Tibial nerve (tissue), 4 donors: ENCODE measurements at regions not wholly inside any gene's neighbourhood (a gene's known extent, or its start where the extent isn't known, plus 50 kb on each side); places are given as distances from the start of the nearest gene placed in this dataset.

Experiments used
- DNase-seq, 2 donors: peaks; one replicate each; pipeline ENCODE4 v3.0.0-alpha.2; 2019; ENCODE audit warnings: low spot score in 2 of 2
- H3K27ac ChIP-seq, 4 donors: fragments of 200-600 bp; sonication (generic) in 3 of 4; one replicate each; pipeline ENCODE4 v1.5.1; 2017 to 2019; ENCODE audit warnings: mild to moderate bottlenecking in 1 of 4
- H3K27me3 ChIP-seq, 2 donors: fragments of 200-600 bp; sonication (generic) in 1 of 2; one replicate each; pipeline versions ENCODE4 v1.5.1 to v1.6.0; 2017 to 2019
- H3K36me3 ChIP-seq, 3 donors: fragments of 200-600 bp; sonication (generic); one replicate each; pipeline ENCODE4 v1.5.1; 2018 to 2019
- H3K4me1 ChIP-seq, 4 donors: fragments of 200-600 bp; sonication (generic) in 3 of 4; one replicate each; pipeline ENCODE4 v1.5.1; 2017 to 2019
- H3K4me3 ChIP-seq, 4 donors: fragments of 200-600 bp; sonication (generic) in 3 of 4; one replicate each; pipeline ENCODE4 v1.5.1; 2017 to 2019; ENCODE audit warnings: mild to moderate bottlenecking in 1 of 4, moderate library complexity in 1 of 4
- H3K9me3 ChIP-seq, 4 donors: fragments of 200-600 bp; sonication (generic) in 3 of 4; one replicate each; pipeline ENCODE4 v1.5.1; 2017 to 2019
- CTCF ChIP-seq, 5 experiments: fragments of 200-600 bp in 3 of 5; fragments of 450-650 bp in 2 of 5; sonication (generic) in 3 of 5; IDR thresholded peaks; one replicate each; pipeline ENCODE4 v1.5.1; 2016 to 2019; ENCODE audit warnings: antibody characterized with exemption in 5 of 5, mild to moderate bottlenecking in 3 of 5, moderate library complexity in 2 of 5
- EP300 ChIP-seq, 2 donors: sonication (generic); formaldehyde crosslinking; IDR thresholded peaks; one replicate each; pipeline ENCODE4 v1.6.1; 2017; ENCODE audit warnings: antibody characterized with exemption in 2 of 2, mild to moderate bottlenecking in 1 of 2
- POLR2A ChIP-seq, 2 donors: fragments of 450-650 bp; IDR thresholded peaks; one replicate each; pipeline ENCODE4 v1.6.1; 2017; ENCODE audit warnings: antibody characterized with exemption in 2 of 2, mild to moderate bottlenecking in 2 of 2, moderate library complexity in 2 of 2
- WGBS, 2 donors: methylation state at CpG; one replicate each; pipeline ENCODE4 v1.1.5; 2018; 5-methylcytosine and 5-hydroxymethylcytosine counted together

GRCh38 chr13:111659842-111660241 lies 339.4 kb downstream of the TEX29 start:
- no peaks in the 10 kb centered on the region for H3K9me3 ChIP-seq
- peaks cover 0 to 35% (median 12%) of the 10 kb centered on the region in 4 donors for H3K4me1 ChIP-seq
- H3K27ac ChIP-seq = no peak overlapping the region
- TF ChIP-seq EP300 (IDR thresholded peaks at IDR 0.05) (no peak), POLR2A (IDR thresholded peaks at IDR 0.05) (no peak), CTCF (IDR thresholded peaks at IDR 0.05) (no peak)
- WGBS, 2 donors = 73 to 75% methylated on average over 7 of the region's 7 CpGs
- no peak for DNase-seq
- H3K27me3 ChIP-seq = no peaks in the 10 kb centered on the region
- no peaks in the 10 kb centered on the region for H3K36me3 ChIP-seq
- no peak overlapping the region for H3K4me3 ChIP-seq

- TF ChIP-seq POLR2A (IDR thresholded peaks at IDR 0.05) = no peak
- TF ChIP-seq CTCF (IDR thresholded peaks at IDR 0.05) = no peak
- no peak for TF ChIP-seq EP300 (IDR thresholded peaks at IDR 0.05)
- 89 to 90% methylated on average over 13 of the region's 13 CpGs for WGBS, 2 donors
- Histone ChIP-seq H3K9me3 (no peaks in the 10 kb centered on the region), H3K36me3 (no peaks in the 10 kb centered on the region), H3K27me3 (no peaks in the 10 kb centered on the region), H3K4me3 (no peak overlapping the region), H3K27ac (no peak overlapping the region), H3K4me1 (peaks cover 0 to 35% (median 12%) of the 10 kb centered on the region in 4 donors)
- DNase-seq = no peak
Observed at GRCh38 chr13:111661052-111661451, 340.6 kb downstream of the TEX29 start.

DNA sequence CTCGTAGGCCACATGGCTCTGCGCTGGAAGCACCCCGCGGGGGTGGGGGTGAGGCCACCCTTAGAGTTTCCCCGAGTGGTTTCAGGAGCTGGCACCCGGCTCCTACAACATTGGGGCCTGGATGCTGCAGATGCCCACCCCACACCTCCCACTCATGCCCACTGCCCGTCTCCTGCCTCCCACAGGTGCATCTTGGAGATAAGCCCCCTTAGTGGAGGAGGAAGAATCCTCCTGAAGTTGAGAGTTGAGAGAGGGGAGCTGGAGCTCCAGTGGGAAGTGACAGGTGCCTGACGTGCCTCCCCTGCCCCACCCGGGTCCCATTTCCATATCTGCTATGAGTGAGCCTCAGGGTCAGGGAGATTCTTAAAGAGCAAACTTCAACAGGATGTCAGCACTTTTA lies 341.3 kb downstream of the TEX29 start:
- DNase-seq = no peak
- no peak for TF ChIP-seq CTCF (IDR thresholded peaks at IDR 0.05)
- TF ChIP-seq EP300 (IDR thresholded peaks at IDR 0.05) = no peak
- TF ChIP-seq POLR2A (IDR thresholded peaks at IDR 0.05) = no peak

DNA sequence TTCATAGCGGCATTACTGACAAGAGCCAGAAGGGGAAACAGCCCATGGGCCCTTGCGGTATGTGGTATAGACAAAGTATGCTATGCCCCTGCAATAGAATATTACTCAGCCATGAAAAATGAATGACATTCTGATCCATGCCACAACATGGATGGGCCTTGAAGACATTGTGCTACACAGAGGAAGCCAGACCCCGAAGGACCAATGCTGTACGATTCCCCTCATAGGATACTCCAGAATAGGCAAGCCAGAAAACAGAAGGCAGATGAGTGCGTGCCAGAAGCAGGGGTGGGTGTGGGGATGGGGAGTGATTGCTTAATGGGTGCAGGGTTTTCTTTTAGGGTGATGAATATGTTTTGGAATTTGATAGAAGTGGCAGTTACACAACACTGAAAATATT lies 342.0 kb downstream of the TEX29 start:
- Histone ChIP-seq H3K4me1 (peaks cover 0 to 31% (median 11%) of the 10 kb centered on the region in 4 donors), H3K27ac (no peak overlapping the region), H3K27me3 (no peaks in the 10 kb centered on the region), H3K4me3 (no peak overlapping the region), H3K9me3 (no peaks in the 10 kb centered on the region), H3K36me3 (no peaks in the 10 kb centered on the region)
- no peak for DNase-seq
- WGBS, 2 donors = 89 to 94% methylated on average over 5 of the region's 5 CpGs
- TF ChIP-seq POLR2A (IDR thresholded peaks at IDR 0.05) = no peak
- TF ChIP-seq CTCF (IDR thresholded peaks at IDR 0.05) = no peak
- TF ChIP-seq EP300 (IDR thresholded peaks at IDR 0.05) = no peak

More for the DNA sequence above, 341.3 kb downstream of the TEX29 start:
- Histone ChIP-seq H3K36me3 (no peaks in the 10 kb centered on the region), H3K27me3 (no peaks in the 10 kb centered on the region), H3K9me3 (no peaks in the 10 kb centered on the region), H3K4me1 (peaks cover 0 to 35% (median 12%) of the 10 kb centered on the region in 4 donors), H3K27ac (no peak overlapping the region), H3K4me3 (no peak overlapping the region)
- WGBS, 2 donors = 91 to 92% methylated on average over 4 to 9 of the region's 9 CpGs

DNA sequence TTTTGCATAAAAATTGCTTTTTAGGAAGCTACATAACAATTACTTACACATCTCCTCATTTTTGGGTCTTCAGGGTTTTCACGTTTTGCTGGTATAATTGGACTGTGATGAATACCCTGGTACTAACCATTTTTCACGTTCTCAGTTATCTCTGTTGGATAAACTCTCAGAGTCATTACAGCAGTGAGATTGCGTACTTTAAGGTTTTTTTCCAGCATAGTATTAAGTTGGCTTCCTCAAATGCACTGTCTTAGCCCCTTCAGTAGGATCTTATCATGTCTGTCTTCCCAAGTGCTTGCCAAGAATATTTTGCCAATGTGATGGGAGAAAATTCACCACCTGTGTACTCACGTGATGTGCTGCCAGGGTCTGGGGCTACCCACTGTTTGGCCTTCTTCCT lies 342.5 kb downstream of the TEX29 start:
- 77 to 87% methylated on average over 4 of the region's 4 CpGs for WGBS, 2 donors
- no peak for DNase-seq
- Histone ChIP-seq H3K9me3 (no peaks in the 10 kb centered on the region), H3K36me3 (no peaks in the 10 kb centered on the region), H3K27me3 (no peaks in the 10 kb centered on the region), H3K4me1 (peaks cover 0 to 26% (median 9%) of the 10 kb centered on the region in 4 donors), H3K27ac (no peak overlapping the region), H3K4me3 (no peak overlapping the region)
- TF ChIP-seq EP300 (IDR thresholded peaks at IDR 0.05) (no peak), CTCF (IDR thresholded peaks at IDR 0.05) (no peak), POLR2A (IDR thresholded peaks at IDR 0.05) (no peak)
